Gastroesophageal sphincter (tissue), 3 donors: ENCODE measurements at regions not wholly inside any gene's neighbourhood (a gene's known extent, or its start where the extent isn't known, plus 50 kb on each side); places are given as distances from the start of the nearest gene placed in this dataset.

ENCODE experiments used
- EP300 ChIP-seq: sonication (generic); formaldehyde crosslinking; IDR thresholded peaks from one replicate; pipeline ENCODE4 v1.6.1; 2017; ENCODE audit warnings: antibody characterized with exemption, mild to moderate bottlenecking
- POLR2AphosphoS5 ChIP-seq: sonication (generic); formaldehyde crosslinking; IDR thresholded peaks from one replicate; pipeline ENCODE4 v1.6.1; 2017; ENCODE audit warnings: antibody characterized with exemption
- TF ChIP-seq, protein P1 (sequence below), 4 experiments: fragments of 200-600 bp in 2 of 4; fragments of 450-650 bp in 2 of 4; sonication (generic) in 1 of 4; IDR thresholded peaks; one replicate each; pipeline ENCODE4 v1.5.1; 2017 to 2019; ENCODE audit warnings: antibody characterized with exemption in 4 of 4, mild to moderate bottlenecking in 2 of 4, moderate library complexity in 2 of 4

DNA sequence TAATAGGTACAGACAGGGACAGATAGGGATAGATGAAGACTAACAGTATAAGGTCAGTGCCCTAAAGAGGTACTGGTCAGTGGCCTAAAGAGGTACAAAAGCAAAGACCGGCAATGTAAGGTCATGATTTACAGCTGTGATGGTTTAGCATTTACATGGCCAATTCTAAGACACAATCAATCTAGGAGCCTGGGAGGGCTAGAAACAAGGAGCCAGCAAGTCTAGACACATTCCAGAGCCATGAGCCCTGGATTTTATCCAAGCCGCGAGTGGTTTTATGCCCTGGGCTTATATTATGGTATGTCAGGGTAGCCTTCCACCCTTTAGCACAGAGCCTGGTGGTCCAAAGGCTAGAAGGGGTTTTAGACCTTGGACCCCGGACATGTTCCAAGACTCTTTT is 124.2 kb downstream of the CBLN2 start:
- TF ChIP-seq, protein P1, sequence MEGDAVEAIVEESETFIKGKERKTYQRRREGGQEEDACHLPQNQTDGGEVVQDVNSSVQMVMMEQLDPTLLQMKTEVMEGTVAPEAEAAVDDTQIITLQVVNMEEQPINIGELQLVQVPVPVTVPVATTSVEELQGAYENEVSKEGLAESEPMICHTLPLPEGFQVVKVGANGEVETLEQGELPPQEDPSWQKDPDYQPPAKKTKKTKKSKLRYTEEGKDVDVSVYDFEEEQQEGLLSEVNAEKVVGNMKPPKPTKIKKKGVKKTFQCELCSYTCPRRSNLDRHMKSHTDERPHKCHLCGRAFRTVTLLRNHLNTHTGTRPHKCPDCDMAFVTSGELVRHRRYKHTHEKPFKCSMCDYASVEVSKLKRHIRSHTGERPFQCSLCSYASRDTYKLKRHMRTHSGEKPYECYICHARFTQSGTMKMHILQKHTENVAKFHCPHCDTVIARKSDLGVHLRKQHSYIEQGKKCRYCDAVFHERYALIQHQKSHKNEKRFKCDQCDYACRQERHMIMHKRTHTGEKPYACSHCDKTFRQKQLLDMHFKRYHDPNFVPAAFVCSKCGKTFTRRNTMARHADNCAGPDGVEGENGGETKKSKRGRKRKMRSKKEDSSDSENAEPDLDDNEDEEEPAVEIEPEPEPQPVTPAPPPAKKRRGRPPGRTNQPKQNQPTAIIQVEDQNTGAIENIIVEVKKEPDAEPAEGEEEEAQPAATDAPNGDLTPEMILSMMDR (IDR thresholded peaks at IDR 0.05): no peak
- no peak for TF ChIP-seq EP300
- TF ChIP-seq POLR2AphosphoS5: no peak
